ENCODE measurements at regions not wholly inside any gene's neighbourhood (a gene's known extent, or its start where the extent isn't known, plus 50 kb on each side); places are given as distances from the start of the nearest gene placed in this dataset.
"Not testable (repeated sequence)": the region's sequence is repeated elsewhere in the genome, so short reads cannot be mapped to it uniquely, and the experiment has no call there.

GRCh38 chr7:155237730-155238129 is 59.9 kb upstream of the INSIG1 start (continued):
- TF ChIP-seq CTCF (IDR thresholded peaks at IDR 0.05; ENCODE audit: low read depth, low read length, missing input control) (no peak), FOXA2 (IDR thresholded peaks at IDR 0.05) (no peak)

- TF ChIP-seq RAD21 (IDR thresholded peaks at IDR 0.05) (peak; percentile 7 to 25), HNF4A (conservative IDR thresholded peaks at IDR 0.05) (peak in 1 of 2 donors; percentile 30), RXRA (IDR thresholded peaks at IDR 0.05) (peak in 1 of 2 donors; percentile 57), SP1 (IDR thresholded peaks at IDR 0.05) (peak; percentile 56)
- H3K9me3 ChIP-seq (ENCODE audit: control insufficient read depth in 4 of 4, low read length in 3 of 4); H3K4me3 ChIP-seq (ENCODE audit: low read depth in 1 of 3, low read length in 3 of 3); H3K27me3 ChIP-seq (ENCODE audit: control insufficient read depth in 4 of 4, insufficient read depth in 4 of 4, low read length in 3 of 4); H3K36me3 ChIP-seq (ENCODE audit: control insufficient read depth in 4 of 4, insufficient read depth in 3 of 4, low read depth in 1 of 4, low read length in 3 of 4); DNase-seq (ENCODE audit: low spot score); H3K9ac ChIP-seq (ENCODE audit: low read depth in 1 of 2, low read length in 2 of 2): not testable (repeated sequence)
- peaks cover 0 to 31% (median 17%) of the 10 kb centered on the region in 4 donors for H3K4me1 ChIP-seq (ENCODE audit: control insufficient read depth in 4 of 4, insufficient read depth in 4 of 4, low read length in 3 of 4)
- peak overlapping the region in 1 of 2 donors; percentile 35 for H3K27ac ChIP-seq (ENCODE audit: low read depth in 1 of 2, low read length in 2 of 2)
- WGBS: 62% methylated on average over 14 of the region's 14 CpGs
These were observed 58.1 kb upstream of the INSIG1 start for GRCh38 chr7:155239431-155240087.

GRCh38 chr7:155244675-155245074 is 53.0 kb upstream of the INSIG1 start:
- Histone ChIP-seq H3K36me3 (ENCODE audit: control insufficient read depth in 4 of 4, insufficient read depth in 3 of 4, low read depth in 1 of 4, low read length in 3 of 4) (peaks cover under 1 to 26% (median 13%) of the 10 kb centered on the region in 4 donors), H3K4me1 (ENCODE audit: control insufficient read depth in 4 of 4, insufficient read depth in 4 of 4, low read length in 3 of 4) (peaks cover 0 to 15% (median 9%) of the 10 kb centered on the region in 4 donors), H3K27ac (ENCODE audit: low read depth in 1 of 2, low read length in 2 of 2) (peak overlapping the region in 1 of 2 donors; percentile 13), H3K9me3 (ENCODE audit: control insufficient read depth in 4 of 4, low read length in 3 of 4) (no peaks in the 10 kb centered on the region), H3K4me3 (ENCODE audit: low read depth in 1 of 3, low read length in 3 of 3) (no peak overlapping the region), H3K27me3 (ENCODE audit: control insufficient read depth in 4 of 4, insufficient read depth in 4 of 4, low read length in 3 of 4) (no peaks in the 10 kb centered on the region), H3K9ac (ENCODE audit: low read depth in 1 of 2, low read length in 2 of 2) (no peak overlapping the region)
- no peak for DNase-seq (ENCODE audit: low spot score)
- 90% methylated on average over 5 of the region's 5 CpGs for WGBS
- TF ChIP-seq SP1 (IDR thresholded peaks at IDR 0.05): no peak
- no peak for TF ChIP-seq TAF1 (conservative IDR thresholded peaks at IDR 0.05)
- no peak for TF ChIP-seq RXRA (IDR thresholded peaks at IDR 0.05)
- TF ChIP-seq HNF4A (conservative IDR thresholded peaks at IDR 0.05): no peak
- TF ChIP-seq GABPA (IDR thresholded peaks at IDR 0.05 in 1 of 2, conservative IDR thresholded peaks at IDR 0.05 in 1 of 2): no peak

GRCh38 chr7:155247479-155248365 is 50.0 kb upstream of the INSIG1 start:
- Histone ChIP-seq H3K4me1 (ENCODE audit: control insufficient read depth in 4 of 4, insufficient read depth in 4 of 4, low read length in 3 of 4) (peaks cover 4 to 20% (median 9%) of the 10 kb centered on the region in 4 donors), H3K9ac (ENCODE audit: low read depth in 1 of 2, low read length in 2 of 2) (no peak overlapping the region), H3K9me3 (ENCODE audit: control insufficient read depth in 4 of 4, low read length in 3 of 4) (no peaks in the 10 kb centered on the region), H3K27ac (ENCODE audit: low read depth in 1 of 2, low read length in 2 of 2) (no peak overlapping the region), H3K36me3 (ENCODE audit: control insufficient read depth in 4 of 4, insufficient read depth in 3 of 4, low read depth in 1 of 4, low read length in 3 of 4) (peaks cover 2 to 26% (median 13%) of the 10 kb centered on the region in 4 donors), H3K4me3 (ENCODE audit: low read depth in 1 of 3, low read length in 3 of 3) (no peak overlapping the region), H3K27me3 (ENCODE audit: control insufficient read depth in 4 of 4, insufficient read depth in 4 of 4, low read length in 3 of 4) (no peaks in the 10 kb centered on the region)
- no peak for DNase-seq (ENCODE audit: low spot score)
- no peak for TF ChIP-seq RAD21 (IDR thresholded peaks at IDR 0.05)
- no peak for TF ChIP-seq HNF4A (conservative IDR thresholded peaks at IDR 0.05)
- no peak for TF ChIP-seq NR2F2 (IDR thresholded peaks at IDR 0.05)
- TF ChIP-seq GABPA (IDR thresholded peaks at IDR 0.05 in 1 of 2, conservative IDR thresholded peaks at IDR 0.05 in 1 of 2): no peak
- no peak for TF ChIP-seq RXRA (IDR thresholded peaks at IDR 0.05)
- no peak for TF ChIP-seq ZBTB33 (IDR thresholded peaks at IDR 0.05)
- TF ChIP-seq FOXA2 (IDR thresholded peaks at IDR 0.05): no peak
- TF ChIP-seq HNF4G (IDR thresholded peaks at IDR 0.05): no peak
- 90% methylated on average over 14 of the region's 14 CpGs for WGBS
